Bronchial epithelial cell (primary cell): ENCODE measurements at regions not wholly inside any gene's neighbourhood (a gene's known extent, or its start where the extent isn't known, plus 50 kb on each side); places are given as distances from the start of the nearest gene placed in this dataset.

Experiments used
- DNase-seq: peaks from one replicate; pipeline ENCODE4 v3.0.0-alpha.2; 2010; ENCODE audit warnings: low read depth
- FAIRE-seq: peaks from 2 replicates; lab custom pipeline; 2011; peaks lifted over from hg19 to GRCh38; lab: Jason Lieb, UNC
- H3K27me3 ChIP-seq: 2 replicates; pipeline ENCODE4 v1.5.1; 2011; ENCODE audit warnings: low read length; ENCODE audit not compliant: control insufficient read depth, insufficient read depth
- H3K36me3 ChIP-seq: 2 replicates; pipeline ENCODE4 v1.5.1; 2011; ENCODE audit warnings: low read length; ENCODE audit not compliant: control insufficient read depth, insufficient read depth
- H3K4me3 ChIP-seq: 2 replicates; pipeline ENCODE4 v1.5.1; 2011; ENCODE audit warnings: mild to moderate bottlenecking, low read depth, low read length, control low read depth
- CTCF ChIP-seq: IDR thresholded peaks from 2 replicates; pipeline ENCODE4 v1.5.1; 2011; ENCODE audit warnings: mild to moderate bottlenecking, moderate library complexity, low read length, control low read depth, inconsistent platforms; ENCODE audit not compliant: insufficient read depth, severe bottlenecking

- Histone ChIP-seq H3K36me3 (no peaks in the 10 kb centered on the region), H3K4me3 (peak overlapping the region; percentile 73), H3K27me3 (no peaks in the 10 kb centered on the region)
- DNase-seq (peak; percentile 9), FAIRE-seq (no peak)
- no peak for TF ChIP-seq CTCF
Measured at GRCh38 chrX:46447384-46447783, 97.8 kb downstream of the ZNF674 start.

GRCh38 chrX:46446727-46447378, 98.4 kb downstream of the ZNF674 start:
- no peaks in the 10 kb centered on the region for H3K27me3 ChIP-seq
- no peak for TF ChIP-seq CTCF
- no peak for FAIRE-seq
- peak; percentile 40 for DNase-seq
- peak overlapping the region; percentile 73 for H3K4me3 ChIP-seq
- no peaks in the 10 kb centered on the region for H3K36me3 ChIP-seq

GRCh38 chrX:46444011-46444410, 101.2 kb downstream of the ZNF674 start:
- no peak for TF ChIP-seq CTCF
- peak; percentile 78 for DNase-seq
- H3K36me3 ChIP-seq: no peaks in the 10 kb centered on the region
- no peak overlapping the region for H3K4me3 ChIP-seq
- H3K27me3 ChIP-seq: no peaks in the 10 kb centered on the region
- FAIRE-seq: peak; percentile 95

DNA sequence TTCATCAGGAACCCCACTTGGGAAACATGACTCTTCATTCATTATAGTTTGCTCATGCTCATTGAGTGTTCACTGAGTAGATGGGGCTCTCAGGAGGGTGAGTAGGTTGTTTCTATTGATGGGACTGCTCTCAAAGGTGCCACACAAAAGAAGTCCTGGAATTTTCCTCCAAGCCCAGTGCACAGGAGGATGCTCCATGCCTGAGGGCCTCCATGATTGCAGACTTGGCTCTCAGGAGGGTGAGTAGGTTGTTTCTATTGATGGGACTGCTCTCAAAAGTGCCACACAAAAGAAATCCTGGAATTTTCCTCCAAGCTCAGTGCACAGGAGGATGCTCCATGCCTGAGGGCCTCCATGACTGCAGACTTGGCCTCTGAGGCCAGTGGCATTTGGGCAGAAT, 108.5 kb downstream of the ZNF674 start:
- FAIRE-seq: no peak
- no peak for TF ChIP-seq CTCF

GRCh38 chrX:46433892-46434291, 111.3 kb downstream of the ZNF674 start:
- peak; percentile 58 for FAIRE-seq
- no peak for DNase-seq
- H3K27me3 ChIP-seq: no peaks in the 10 kb centered on the region
- no peak overlapping the region for H3K4me3 ChIP-seq
- TF ChIP-seq CTCF: no peak
- no peaks in the 10 kb centered on the region for H3K36me3 ChIP-seq

More for the DNA sequence above, 108.5 kb downstream of the ZNF674 start:
- no peaks in the 10 kb centered on the region for H3K36me3 ChIP-seq
- DNase-seq: no peak
- no peak overlapping the region for H3K4me3 ChIP-seq
- no peaks in the 10 kb centered on the region for H3K27me3 ChIP-seq
